Stimulated activated CD4-positive, alpha-beta T cell treated with anti-CD3 and anti-CD28 coated beads, Interleukin-2, amount 100 ng/mL, for 48 hours (primary cell): ENCODE measurements at regions not wholly inside any gene's neighbourhood (a gene's known extent, or its start where the extent isn't known, plus 50 kb on each side); places are given as distances from the start of the nearest gene placed in this dataset.

Experiments
- DNase-seq, 2 donors: peaks; one replicate each; pipeline ENCODE4 v3.0.0-alpha.2; 2020

GRCh38 chr12:128180166-128180565 lies 86.8 kb upstream of the TMEM132C start:
- no peak for DNase-seq

- no peak for DNase-seq
Observed at GRCh38 chr12:128190052-128190451, 76.9 kb upstream of the TMEM132C start.

GRCh38 chr12:128190614-128191013 lies 76.4 kb upstream of the TMEM132C start:
- no peak for DNase-seq

GRCh38 chr12:128191380-128191779 lies 75.6 kb upstream of the TMEM132C start:
- DNase-seq = no peak

GRCh38 chr12:128204711-128205110 lies 62.3 kb upstream of the TMEM132C start:
- no peak for DNase-seq

GRCh38 chr12:128205145-128205544 lies 61.8 kb upstream of the TMEM132C start:
- no peak for DNase-seq

- DNase-seq = no peak
Observed at GRCh38 chr12:128205758-128206157, 61.2 kb upstream of the TMEM132C start.
